NT2/D1 (cell line): ENCODE measurements at regions not wholly inside any gene's neighbourhood (a gene's known extent, or its start where the extent isn't known, plus 50 kb on each side); places are given as distances from the start of the nearest gene placed in this dataset.

ENCODE experiments used
- SUZ12 ChIP-seq: IDR thresholded peaks from 2 replicates; pipeline ENCODE4 v1.6.1; 2011; ENCODE audit not compliant: insufficient read length, insufficient read depth; ENCODE audit errors: extremely low read depth
- YY1 ChIP-seq: IDR thresholded peaks from 2 replicates; pipeline ENCODE4 v1.6.1; 2011; ENCODE audit not compliant: insufficient read length, insufficient read depth

- no peak for TF ChIP-seq YY1
- TF ChIP-seq SUZ12: no peak
Observed at GRCh38 chr3:41065340-41065739, 134.0 kb upstream of the CTNNB1 start.
